A673 (cell line): ENCODE measurements at regions not wholly inside any gene's neighbourhood (a gene's known extent, or its start where the extent isn't known, plus 50 kb on each side); places are given as distances from the start of the nearest gene placed in this dataset.

Experiments
- BruUV-seq: library from RNA; stranded (reverse); fragments of 400-500 nt; replicated peaks from 2 replicates; lab custom pipeline; 2021; lab: Mats Ljungman, UMichigan
- CTCF ChIA-PET: fragments of 300-600 bp; sonication (Branson Sonifier 250); formaldehyde crosslinking; loops from one replicate; lab custom pipeline; 2022; ENCODE audit warnings: antibody characterized with exemption; lab: Charles Lee
- POLR2A ChIA-PET: fragments of 300-600 bp; sonication (Branson Sonifier 250); formaldehyde crosslinking; loops from one replicate; lab custom pipeline; 2022; ENCODE audit warnings: antibody characterized with exemption; ENCODE audit not compliant: low non-redundant PET; lab: Charles Lee
- DNase-seq: peaks from one replicate; pipeline ENCODE4 v3.0.0-alpha.2; 2015; ENCODE audit warnings: low spot score
- H3K27ac ChIP-seq: fragments of 200-600 bp; sonication (generic); 2 replicates; pipeline ENCODE4 v1.5.1; 2016; ENCODE audit warnings: mixed run types, low read depth, mild to moderate bottlenecking, mixed read lengths, antibody characterized with exemption, low read length; ENCODE audit not compliant: poor library complexity, severe bottlenecking
- H3K27me3 ChIP-seq: fragments of 200-600 bp; sonication (generic); replicated peaks from 2 replicates; pipeline ENCODE4 v1.6.1; 2017; ENCODE audit warnings: mixed run types, low read depth, mild to moderate bottlenecking, mixed read lengths, antibody characterized with exemption, low read length; ENCODE audit not compliant: insufficient read depth, poor library complexity
- H3K36me3 ChIP-seq: fragments of 200-600 bp; sonication (generic); 2 replicates; pipeline ENCODE4 v1.6.1; 2016; ENCODE audit warnings: mixed run types, mild to moderate bottlenecking, mixed read lengths, antibody characterized with exemption, low read length; ENCODE audit not compliant: insufficient read depth, poor library complexity, severe bottlenecking
- H3K4me1 ChIP-seq: fragments of 200-600 bp; sonication (generic); 2 replicates; pipeline ENCODE4 v1.6.1; 2017; ENCODE audit warnings: mixed run types, mild to moderate bottlenecking, mixed read lengths, antibody characterized with exemption, low read length; ENCODE audit not compliant: insufficient read depth, poor library complexity, severe bottlenecking
- H3K4me3 ChIP-seq: fragments of 200-600 bp; sonication (generic); 2 replicates; pipeline ENCODE4 v1.5.1; 2016; ENCODE audit warnings: low read depth, mixed run types, mild to moderate bottlenecking, mixed read lengths, low read length; ENCODE audit not compliant: poor library complexity, severe bottlenecking
- H3K9me3 ChIP-seq: fragments of 200-600 bp; sonication (generic); 2 replicates; pipeline ENCODE4 v1.6.1; 2016; ENCODE audit warnings: mixed run types, low read depth, mild to moderate bottlenecking, mixed read lengths, antibody characterized with exemption, low read length; ENCODE audit not compliant: poor library complexity, severe bottlenecking
- CTCF ChIP-seq: fragments of 300-800, 200-600 bp; sonication (generic); conservative IDR thresholded peaks from 2 replicates; pipeline ENCODE4 v1.5.1; 2017; ENCODE audit warnings: low read depth, mild to moderate bottlenecking, antibody characterized with exemption, low read length, moderate library complexity, mixed read lengths
- EZH2 ChIP-seq: fragments of 200-600 bp; sonication (generic); IDR thresholded peaks from 2 replicates; pipeline ENCODE4 v1.6.1; 2017; ENCODE audit warnings: borderline replicate concordance, low read depth, mild to moderate bottlenecking, mixed read lengths, antibody characterized with exemption, low read length; ENCODE audit not compliant: poor library complexity, severe bottlenecking
- intact Hi-C: fragments of 100-400 bp; cut with micrococcal nuclease; formaldehyde crosslinking; loops from one replicate; pipeline ENCODE4 v1.10.0; 2022; ENCODE audit not compliant: unreplicated experiment

- ChIA-PET POLR2A (no interaction called here), CTCF (no interaction called here)
- Histone ChIP-seq H3K27ac (no peak overlapping the region), H3K9me3 (no peaks in the 10 kb centered on the region), H3K4me1 (no peaks in the 10 kb centered on the region), H3K4me3 (no peak overlapping the region), H3K27me3 (no peaks in the 10 kb centered on the region), H3K36me3 (no peaks in the 10 kb centered on the region)
- intact Hi-C loops: no loop called here
- TF ChIP-seq EZH2 (no peak), CTCF (no peak)
- no peak for DNase-seq
- BruUV-seq: no TSS peak
These were observed 249.0 kb downstream of the AACS start for GRCh38 chr12:125314051-125314755.

GRCh38 chr12:125315771-125316170 is 250.5 kb downstream of the AACS start:
- no peak for DNase-seq
- Histone ChIP-seq H3K36me3 (no peaks in the 10 kb centered on the region), H3K4me3 (no peak overlapping the region), H3K27me3 (no peaks in the 10 kb centered on the region), H3K4me1 (no peaks in the 10 kb centered on the region), H3K9me3 (no peaks in the 10 kb centered on the region), H3K27ac (no peak overlapping the region)
- ChIA-PET POLR2A (interaction anchor here (0.5 kb wide), 1 partner anchor 81 kb away, joined by 6 read pairs; no protein-coding TSS in a partner anchor), CTCF (no interaction called here)
- no peak for TF ChIP-seq CTCF
- no peak for TF ChIP-seq EZH2
- intact Hi-C loops: no loop called here
- no TSS peak for BruUV-seq

GRCh38 chr12:125320177-125320576 is 254.9 kb downstream of the AACS start:
- no peaks in the 10 kb centered on the region for H3K9me3 ChIP-seq
- no peaks in the 10 kb centered on the region for H3K36me3 ChIP-seq
- CTCF ChIA-PET: no interaction called here
- no peaks in the 10 kb centered on the region for H3K27me3 ChIP-seq
- no peak overlapping the region for H3K4me3 ChIP-seq
- POLR2A ChIA-PET: no interaction called here
- H3K4me1 ChIP-seq: no peaks in the 10 kb centered on the region
- no TSS peak for BruUV-seq
- no peak for TF ChIP-seq CTCF
- TF ChIP-seq EZH2: no peak
- no peak for DNase-seq
- H3K27ac ChIP-seq: no peak overlapping the region
- intact Hi-C loops: no loop called here
